GM12878 (cell line): ENCODE measurements at regions not wholly inside any gene's neighbourhood (a gene's known extent, or its start where the extent isn't known, plus 50 kb on each side); places are given as distances from the start of the nearest gene placed in this dataset.
"Not testable (repeated sequence)": the region's sequence is repeated elsewhere in the genome, so short reads cannot be mapped to it uniquely, and the experiment has no call there.

ENCODE experiments used
- ATAC-seq: fragments of 200-7000 bp; cut with Tn5 transposase; 3 replicates; pipeline ENCODE4 v1.9.1; 2020; ENCODE audit warnings: mild to moderate bottlenecking, moderate library complexity
- BruUV-seq: library from RNA; stranded (reverse); fragments of 400-500 nt; replicated peaks from 2 replicates; lab custom pipeline; 2021; lab: Mats Ljungman, UMichigan
- CTCF ChIA-PET: fragments of 300-600 bp; sonication (Branson Sonifier 250); formaldehyde crosslinking; extraction: SDS; loops from one replicate; lab custom pipeline; 2021; ENCODE audit warnings: inconsistent platforms; lab: Yijun Ruan, JAX
- POLR2A ChIA-PET: fragments of 350-600 bp; formaldehyde crosslinking; extraction: SDS; loops from one replicate; lab custom pipeline; 2021; ENCODE audit warnings: inconsistent platforms; lab: Charles Lee
- RAD21 ChIA-PET: fragments of 300-600 bp; sonication (Branson Sonifier 250); formaldehyde crosslinking; loops from one replicate; lab custom pipeline; 2023; ENCODE audit warnings: antibody characterized with exemption; ENCODE audit not compliant: unreplicated experiment; lab: Charles Lee
- SMC1A ChIA-PET: fragments of 300-600 bp; sonication (Branson Sonifier 250); formaldehyde crosslinking; loops from one replicate; lab custom pipeline; 2023; ENCODE audit not compliant: unreplicated experiment, uncharacterized antibody; lab: Charles Lee
- DNase-seq: peaks from one replicate; pipeline ENCODE4 v3.0.0-alpha.2; 2011; ENCODE audit warnings: low read depth, low spot score
- FAIRE-seq: peaks from 3 replicates; lab custom pipeline; 2011; peaks lifted over from hg19 to GRCh38; lab: Jason Lieb, UNC
- H2AFZ ChIP-seq: 2 replicates; pipeline ENCODE4 v1.6.0; 2011; ENCODE audit warnings: low read depth, low read length, control low read depth; ENCODE audit not compliant: control insufficient read depth
- H3K27ac ChIP-seq: 2 replicates; pipeline ENCODE4 v1.5.1; 2011; ENCODE audit warnings: control low read depth; ENCODE audit not compliant: control insufficient read depth, insufficient read depth
- H3K27me3 ChIP-seq, 2 experiments: replicated peaks in 1 of 2; 2 replicates each; pipeline versions ENCODE4 v1.6.0 to v1.6.1; 2011; ENCODE audit warnings: low read length in 1 of 2; ENCODE audit not compliant: control insufficient read depth in 2 of 2, insufficient read depth in 2 of 2
- H3K36me3 ChIP-seq, 2 experiments: 2 replicates each; pipeline ENCODE4 v1.5.1; 2011; ENCODE audit warnings: low read length in 1 of 2; ENCODE audit not compliant: control insufficient read depth in 2 of 2, insufficient read depth in 2 of 2
- H3K4me1 ChIP-seq: 2 replicates; pipeline ENCODE4 v1.6.1; 2011; ENCODE audit warnings: mild to moderate bottlenecking, low read length, moderate library complexity, mixed read lengths; ENCODE audit not compliant: control insufficient read depth, insufficient read depth
- H3K4me2 ChIP-seq: 2 replicates; pipeline ENCODE4 v1.6.0; 2011; ENCODE audit warnings: control low read depth; ENCODE audit not compliant: control insufficient read depth, insufficient read depth
- H3K4me3 ChIP-seq: fragments of 200-600 bp; sonication (generic); 2 replicates; pipeline ENCODE4 v1.5.1; 2016
- H3K79me2 ChIP-seq: 2 replicates; pipeline ENCODE4 v1.6.0; 2011; ENCODE audit warnings: low read length; ENCODE audit not compliant: control insufficient read depth, insufficient read depth
- H3K9ac ChIP-seq: 2 replicates; pipeline ENCODE4 v1.8.0; 2011; ENCODE audit warnings: low read length, control low read depth, mixed read lengths; ENCODE audit not compliant: control insufficient read depth, insufficient read depth
- H3K9me3 ChIP-seq: replicated peaks from 3 replicates; pipeline ENCODE4 v1.5.1; 2011; ENCODE audit warnings: mild to moderate bottlenecking, low read length; ENCODE audit not compliant: control insufficient read depth, insufficient read depth
- H4K20me1 ChIP-seq: 2 replicates; pipeline ENCODE4 v1.6.0; 2011; ENCODE audit not compliant: control insufficient read depth, insufficient read depth
- USF1 ChIP-seq: IDR thresholded peaks from 2 replicates; pipeline ENCODE4 v1.6.1; 2011; ENCODE audit warnings: borderline replicate concordance, low read depth, mild to moderate bottlenecking, moderate library complexity, mixed read lengths, low read length; ENCODE audit not compliant: insufficient read depth; ENCODE audit errors: extremely low read length
- WGBS: methylation state at CpG from one replicate; pipeline ENCODE4 v1.1.6; 2016; ENCODE audit warnings: low lambda C conversion rate; ENCODE audit not compliant: insufficient replicate concordance, insufficient coverage; ENCODE audit errors: missing lambda C conversion rate; 5-methylcytosine and 5-hydroxymethylcytosine counted together
- in situ Hi-C: fragments of 300-500 bp; cut with MboI; formaldehyde crosslinking; loops from 9 replicates; pipeline ENCODE4 v1.14.3; 2018; ENCODE audit warnings: mixed read lengths
- intact Hi-C: fragments of 100-400 bp; cut with micrococcal nuclease; formaldehyde crosslinking; loops from one replicate; pipeline ENCODE4 v1.14.2; 2022; ENCODE audit not compliant: unreplicated experiment

- RAD21 ChIA-PET, result no interaction called here
- POLR2A ChIA-PET, result no interaction called here
- SMC1A ChIA-PET, result no interaction called here
Observed at GRCh38 chr4:92021788-92022187, 282.0 kb upstream of the GRID2 start.

GRCh38 chr4:92028830-92029229 is 274.9 kb upstream of the GRID2 start:
- H3K4me1 ChIP-seq, CTCF ChIA-PET, H3K9me3 ChIP-seq, H2AFZ ChIP-seq, H3K27ac ChIP-seq, POLR2A ChIA-PET, in situ Hi-C loops, intact Hi-C loops, ATAC-seq, DNase-seq, H3K36me3 ChIP-seq, H3K9ac ChIP-seq, BruUV-seq, H3K79me2 ChIP-seq, H3K4me3 ChIP-seq, SMC1A ChIA-PET, H3K4me2 ChIP-seq, FAIRE-seq, H3K27me3 ChIP-seq, RAD21 ChIA-PET, H4K20me1 ChIP-seq: not testable (repeated sequence)
- whole genome bisulfite sequencing, result 13% methylated on average over 6 of the region's 6 CpGs

More at GRCh38 chr4:92021788-92022187, 282.0 kb upstream of the GRID2 start:
- no peaks in the 10 kb centered on the region for H3K9me3 ChIP-seq
- no peak overlapping the region for H3K9ac ChIP-seq
- ATAC-seq, result no peak
- DNase-seq, result no peak
- no peak overlapping the region for H3K4me3 ChIP-seq
- H4K20me1 ChIP-seq, result no peaks in the 10 kb centered on the region
- no TSS peak for BruUV-seq
- in situ Hi-C loops (no loop called here), intact Hi-C loops (no loop called here)
- H3K27ac ChIP-seq, result no peak overlapping the region
- CTCF ChIA-PET, result no interaction called here
- H2AFZ ChIP-seq, result no peak overlapping the region
- no peaks in the 10 kb centered on the region for H3K27me3 ChIP-seq
- no peak for FAIRE-seq
- TF ChIP-seq USF1, result no peak
- 0% methylated on average over 2 of the region's 2 CpGs for WGBS
- no peak overlapping the region for H3K4me2 ChIP-seq
- H3K36me3 ChIP-seq, result no peaks in the 10 kb centered on the region
- H3K79me2 ChIP-seq, result no peaks in the 10 kb centered on the region
- H3K4me1 ChIP-seq, result no peaks in the 10 kb centered on the region
